ENCODE measurements at regions not wholly inside any gene's neighbourhood (a gene's known extent, or its start where the extent isn't known, plus 50 kb on each side); places are given as distances from the start of the nearest gene placed in this dataset.

GRCh38 chr11:110966131-110966530, 253.9 kb upstream of the ARHGAP20 start:
- no peaks in the 10 kb centered on the region for H3K9me3 ChIP-seq (ENCODE audit: control insufficient read depth, insufficient read depth, low read depth, low read length)
- POLR2A ChIA-PET = no interaction called here
- no peak for DNase-seq (ENCODE audit: low read depth, low spot score)
- H3K27ac ChIP-seq (ENCODE audit: low read length) = no peak overlapping the region
- intact Hi-C loops (cut with micrococcal nuclease; ENCODE audit: unreplicated experiment) = no loop called here
- no TSS peak for BruUV-seq (replicated peaks)
- CTCF ChIA-PET = no interaction called here
- H3K36me3 ChIP-seq (ENCODE audit: control insufficient read depth, insufficient read depth, low read length) = no peaks in the 10 kb centered on the region
- in situ Hi-C loops (cut with HindIII; ENCODE audit: low pct_unique_long_range_greater_than_20kb, low sequenced_read_pairs) = no loop called here
- TF ChIP-seq, protein P1, sequence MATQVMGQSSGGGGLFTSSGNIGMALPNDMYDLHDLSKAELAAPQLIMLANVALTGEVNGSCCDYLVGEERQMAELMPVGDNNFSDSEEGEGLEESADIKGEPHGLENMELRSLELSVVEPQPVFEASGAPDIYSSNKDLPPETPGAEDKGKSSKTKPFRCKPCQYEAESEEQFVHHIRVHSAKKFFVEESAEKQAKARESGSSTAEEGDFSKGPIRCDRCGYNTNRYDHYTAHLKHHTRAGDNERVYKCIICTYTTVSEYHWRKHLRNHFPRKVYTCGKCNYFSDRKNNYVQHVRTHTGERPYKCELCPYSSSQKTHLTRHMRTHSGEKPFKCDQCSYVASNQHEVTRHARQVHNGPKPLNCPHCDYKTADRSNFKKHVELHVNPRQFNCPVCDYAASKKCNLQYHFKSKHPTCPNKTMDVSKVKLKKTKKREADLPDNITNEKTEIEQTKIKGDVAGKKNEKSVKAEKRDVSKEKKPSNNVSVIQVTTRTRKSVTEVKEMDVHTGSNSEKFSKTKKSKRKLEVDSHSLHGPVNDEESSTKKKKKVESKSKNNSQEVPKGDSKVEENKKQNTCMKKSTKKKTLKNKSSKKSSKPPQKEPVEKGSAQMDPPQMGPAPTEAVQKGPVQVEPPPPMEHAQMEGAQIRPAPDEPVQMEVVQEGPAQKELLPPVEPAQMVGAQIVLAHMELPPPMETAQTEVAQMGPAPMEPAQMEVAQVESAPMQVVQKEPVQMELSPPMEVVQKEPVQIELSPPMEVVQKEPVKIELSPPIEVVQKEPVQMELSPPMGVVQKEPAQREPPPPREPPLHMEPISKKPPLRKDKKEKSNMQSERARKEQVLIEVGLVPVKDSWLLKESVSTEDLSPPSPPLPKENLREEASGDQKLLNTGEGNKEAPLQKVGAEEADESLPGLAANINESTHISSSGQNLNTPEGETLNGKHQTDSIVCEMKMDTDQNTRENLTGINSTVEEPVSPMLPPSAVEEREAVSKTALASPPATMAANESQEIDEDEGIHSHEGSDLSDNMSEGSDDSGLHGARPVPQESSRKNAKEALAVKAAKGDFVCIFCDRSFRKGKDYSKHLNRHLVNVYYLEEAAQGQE (IDR thresholded peaks at IDR 0.05; ENCODE audit: insufficient read depth in 1 of 2, low read depth in 2 of 2, low read length in 1 of 2) = no peak
- TF ChIP-seq, protein P2, sequence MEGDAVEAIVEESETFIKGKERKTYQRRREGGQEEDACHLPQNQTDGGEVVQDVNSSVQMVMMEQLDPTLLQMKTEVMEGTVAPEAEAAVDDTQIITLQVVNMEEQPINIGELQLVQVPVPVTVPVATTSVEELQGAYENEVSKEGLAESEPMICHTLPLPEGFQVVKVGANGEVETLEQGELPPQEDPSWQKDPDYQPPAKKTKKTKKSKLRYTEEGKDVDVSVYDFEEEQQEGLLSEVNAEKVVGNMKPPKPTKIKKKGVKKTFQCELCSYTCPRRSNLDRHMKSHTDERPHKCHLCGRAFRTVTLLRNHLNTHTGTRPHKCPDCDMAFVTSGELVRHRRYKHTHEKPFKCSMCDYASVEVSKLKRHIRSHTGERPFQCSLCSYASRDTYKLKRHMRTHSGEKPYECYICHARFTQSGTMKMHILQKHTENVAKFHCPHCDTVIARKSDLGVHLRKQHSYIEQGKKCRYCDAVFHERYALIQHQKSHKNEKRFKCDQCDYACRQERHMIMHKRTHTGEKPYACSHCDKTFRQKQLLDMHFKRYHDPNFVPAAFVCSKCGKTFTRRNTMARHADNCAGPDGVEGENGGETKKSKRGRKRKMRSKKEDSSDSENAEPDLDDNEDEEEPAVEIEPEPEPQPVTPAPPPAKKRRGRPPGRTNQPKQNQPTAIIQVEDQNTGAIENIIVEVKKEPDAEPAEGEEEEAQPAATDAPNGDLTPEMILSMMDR (IDR thresholded peaks at IDR 0.05) = no peak
- TF ChIP-seq SIN3A (IDR thresholded peaks at IDR 0.05; ENCODE audit: borderline replicate concordance, insufficient read depth, low read depth, low read length) (no peak), TCF7L2 (IDR thresholded peaks at IDR 0.05; ENCODE audit: low read depth, low read length) (no peak), POLR2AphosphoS5 (IDR thresholded peaks at IDR 0.05; ENCODE audit: low read depth, low read length) (no peak)
- H3K4me3 ChIP-seq (ENCODE audit: low read depth in 2 of 2, low read length in 2 of 2) = no peak overlapping the region
- no peak for ATAC-seq
- no peaks in the 10 kb centered on the region for H3K27me3 ChIP-seq (ENCODE audit: control insufficient read depth, insufficient read depth, low read length)
- H3K4me1 ChIP-seq (ENCODE audit: control insufficient read depth, insufficient read depth, low read length) = no peaks in the 10 kb centered on the region

- no peaks in the 10 kb centered on the region for H3K36me3 ChIP-seq (ENCODE audit: control insufficient read depth, insufficient read depth, low read length)
- TF ChIP-seq, protein P2 (IDR thresholded peaks at IDR 0.05) = no peak
- TF ChIP-seq, protein P1 (IDR thresholded peaks at IDR 0.05; ENCODE audit: insufficient read depth in 1 of 2, low read depth in 2 of 2, low read length in 1 of 2) = no peak
- TF ChIP-seq TCF7L2 (IDR thresholded peaks at IDR 0.05; ENCODE audit: low read depth, low read length) (no peak), SIN3A (IDR thresholded peaks at IDR 0.05; ENCODE audit: borderline replicate concordance, insufficient read depth, low read depth, low read length) (no peak), POLR2AphosphoS5 (IDR thresholded peaks at IDR 0.05; ENCODE audit: low read depth, low read length) (no peak)
- no peaks in the 10 kb centered on the region for H3K4me1 ChIP-seq (ENCODE audit: control insufficient read depth, insufficient read depth, low read length)
- H3K4me3 ChIP-seq (ENCODE audit: low read depth in 2 of 2, low read length in 2 of 2) = no peak overlapping the region
- ATAC-seq (no peak), DNase-seq (ENCODE audit: low read depth, low spot score) (no peak)
- POLR2A ChIA-PET = no interaction called here
- no peaks in the 10 kb centered on the region for H3K9me3 ChIP-seq (ENCODE audit: control insufficient read depth, insufficient read depth, low read depth, low read length)
- in situ Hi-C loops (cut with HindIII; ENCODE audit: low pct_unique_long_range_greater_than_20kb, low sequenced_read_pairs) = no loop called here
- BruUV-seq (replicated peaks) = no TSS peak
- intact Hi-C loops (cut with micrococcal nuclease; ENCODE audit: unreplicated experiment) = no loop called here
- CTCF ChIA-PET = no interaction called here
- no peaks in the 10 kb centered on the region; the same call in 1 of the 2 replicates for H3K27me3 ChIP-seq (ENCODE audit: control insufficient read depth, insufficient read depth, low read length)
- H3K27ac ChIP-seq (ENCODE audit: low read length) = no peak overlapping the region
Measured at GRCh38 chr11:110962921-110963320, 250.7 kb upstream of the ARHGAP20 start.
